Body of pancreas (tissue), 4 donors: ENCODE measurements at regions not wholly inside any gene's neighbourhood (a gene's known extent, or its start where the extent isn't known, plus 50 kb on each side); places are given as distances from the start of the nearest gene placed in this dataset.

Experiments
- ATAC-seq: fragments of 150-250 bp; one replicate; pipeline ENCODE4 v1.9.1; 2016
- DNase-seq, 4 donors: peaks; one replicate each; pipeline ENCODE4 v3.0.0-alpha.2; 2019
- H3K27ac ChIP-seq, 4 donors: fragments of 200-600 bp; sonication (generic); 1 replicate in 3 of 4; 2 replicates in 1 of 4; pipeline versions ENCODE4 v1.5.1 to v1.6.1; 2016 to 2019; ENCODE audit warnings: mild to moderate bottlenecking in 1 of 4, mixed read lengths in 1 of 4, moderate library complexity in 1 of 4
- H3K27me3 ChIP-seq, 2 donors: fragments of 200-600 bp; sonication (generic); one replicate each; pipeline ENCODE4 v1.6.0; 2016; ENCODE audit warnings: mild to moderate bottlenecking in 1 of 2
- H3K36me3 ChIP-seq, 2 donors: fragments of 200-600 bp; sonication (generic); replicated peaks in 1 of 2; 2 replicates each; pipeline ENCODE4 v1.5.1; 2016; ENCODE audit warnings: low read depth in 2 of 2; ENCODE audit not compliant: insufficient read depth in 1 of 2
- H3K4me1 ChIP-seq: fragments of 200-600 bp; sonication (generic); one replicate; pipeline ENCODE4 v1.6.0; 2016
- H3K4me3 ChIP-seq, 2 donors: fragments of 200-600 bp; sonication (generic); 1 replicate in 1 of 2; 2 replicates in 1 of 2; pipeline ENCODE4 v1.5.1; 2016 to 2019
- H3K9me3 ChIP-seq, 3 donors: fragments of 200-600 bp; sonication (generic); 1 replicate in 2 of 3; 2 replicates in 1 of 3; pipeline ENCODE4 v1.5.1; 2016
- CTCF ChIP-seq, 7 experiments: fragments of 450-650 bp in 4 of 7; fragments of 200-600 bp in 3 of 7; sonication (generic) in 3 of 7; IDR thresholded peaks; one replicate each; pipeline ENCODE4 v1.5.1; 2016 to 2019; ENCODE audit warnings: antibody characterized with exemption in 7 of 7
- POLR2A ChIP-seq, 3 donors: fragments of 450-650 bp; IDR thresholded peaks; one replicate each; pipeline ENCODE4 v1.6.1; 2016; ENCODE audit warnings: antibody characterized with exemption in 3 of 3, mild to moderate bottlenecking in 2 of 3
- WGBS, 2 donors: methylation state at CpG; one replicate each; pipeline ENCODE4 v1.1.5; 2017; 5-methylcytosine and 5-hydroxymethylcytosine counted together
- intact Hi-C: fragments of 100-400 bp; cut with DNase I; formaldehyde crosslinking; loops from one replicate; pipeline ENCODE4 v1.15.1; 2023

GRCh38 chr18:43705850-43706249, 428.6 kb upstream of the SYT4 start:
- Histone ChIP-seq H3K4me3 (no peak overlapping the region), H3K36me3 (no peaks in the 10 kb centered on the region), H3K9me3 (no peaks in the 10 kb centered on the region), H3K4me1 (no peaks in the 10 kb centered on the region), H3K27ac (no peak overlapping the region), H3K27me3 (no peaks in the 10 kb centered on the region)
- no peak for TF ChIP-seq POLR2A (IDR thresholded peaks at IDR 0.05)
- no peak for TF ChIP-seq CTCF (IDR thresholded peaks at IDR 0.05)
- ATAC-seq (no peak), DNase-seq (no peak)
- intact Hi-C loops = no loop called here
- 61% methylated on average over 4 of the region's 4 CpGs for WGBS, 2 donors

DNA sequence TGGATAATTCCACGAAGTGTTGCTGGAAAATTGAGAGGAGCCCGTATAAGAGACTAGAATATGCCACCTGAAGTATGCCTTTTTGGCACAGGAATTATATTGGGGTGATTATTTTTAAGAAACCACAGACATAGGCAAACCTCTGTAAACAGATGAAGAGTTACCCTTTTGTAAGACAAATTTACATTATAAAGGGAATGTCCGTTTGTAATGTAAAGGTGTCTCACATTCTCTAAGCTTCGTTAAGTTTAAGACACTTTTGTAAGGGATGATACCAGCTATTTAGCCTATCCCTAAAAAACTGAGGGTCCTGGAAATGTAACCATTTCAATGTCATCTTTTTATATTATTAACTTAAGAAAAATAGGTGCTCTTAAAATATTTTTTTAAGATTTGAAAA, 432.8 kb upstream of the SYT4 start:
- H3K9me3 ChIP-seq = no peaks in the 10 kb centered on the region
- no peak for TF ChIP-seq CTCF (IDR thresholded peaks at IDR 0.05)
- TF ChIP-seq POLR2A (IDR thresholded peaks at IDR 0.05) = no peak
- no peak overlapping the region for H3K4me3 ChIP-seq
- no peaks in the 10 kb centered on the region for H3K27me3 ChIP-seq
- no peaks in the 10 kb centered on the region for H3K36me3 ChIP-seq
- ATAC-seq (no peak), DNase-seq (no peak)
- no peaks in the 10 kb centered on the region for H3K4me1 ChIP-seq
- WGBS, 2 donors = 63 to 71% methylated on average over 4 of the region's 4 CpGs
- H3K27ac ChIP-seq = no peak overlapping the region
- intact Hi-C loops = no loop called here

GRCh38 chr18:43714343-43715010, 437.2 kb upstream of the SYT4 start:
- WGBS, 2 donors = 80 to 95% methylated on average over 3 of the region's 3 CpGs
- Histone ChIP-seq H3K27ac (no peak overlapping the region), H3K27me3 (no peaks in the 10 kb centered on the region), H3K4me3 (no peak overlapping the region), H3K36me3 (no peaks in the 10 kb centered on the region), H3K4me1 (no peaks in the 10 kb centered on the region), H3K9me3 (no peaks in the 10 kb centered on the region)
- DNase-seq = no peak
- no peak for ATAC-seq
- no peak for TF ChIP-seq POLR2A (IDR thresholded peaks at IDR 0.05)
- no peak for TF ChIP-seq CTCF (IDR thresholded peaks at IDR 0.05)
- intact Hi-C loops = no loop called here

DNA sequence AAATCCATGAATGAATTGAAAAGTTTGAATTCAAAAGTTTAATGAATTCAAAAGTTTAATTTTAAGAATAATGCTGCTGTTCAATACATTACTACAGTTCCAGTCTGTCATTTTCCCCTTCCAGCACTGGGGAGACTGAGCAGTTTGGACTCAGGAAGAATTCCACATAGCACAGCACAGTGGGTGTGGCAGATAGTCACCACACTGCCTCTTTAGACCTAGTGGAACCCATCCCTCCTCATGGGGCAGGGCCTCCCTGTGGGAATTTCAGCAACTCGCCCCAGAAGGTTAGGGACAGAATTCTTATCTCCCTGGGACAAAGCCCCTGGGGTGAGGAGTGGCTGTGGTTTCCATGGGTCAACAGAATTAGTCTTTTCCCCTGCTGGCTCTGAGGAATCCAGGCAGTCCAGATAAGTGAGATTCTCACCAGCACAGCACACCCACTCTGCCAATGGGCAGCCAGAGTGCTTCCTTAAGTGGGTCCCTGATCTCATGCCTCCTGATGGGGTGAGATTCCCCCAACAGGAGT, 442.0 kb upstream of the SYT4 start:
- Histone ChIP-seq H3K27ac (no peak overlapping the region), H3K27me3 (no peaks in the 10 kb centered on the region), H3K4me3 (no peak overlapping the region), H3K36me3 (no peaks in the 10 kb centered on the region), H3K4me1 (no peaks in the 10 kb centered on the region), H3K9me3 (no peaks in the 10 kb centered on the region)
- TF ChIP-seq POLR2A (IDR thresholded peaks at IDR 0.05) = no peak
- TF ChIP-seq CTCF (IDR thresholded peaks at IDR 0.05) = no peak
- WGBS, 2 donors = 25 to 38% methylated on average over 1 of the region's 1 CpG
- no peak for DNase-seq
- intact Hi-C loops = no loop called here
- ATAC-seq = no peak

DNA sequence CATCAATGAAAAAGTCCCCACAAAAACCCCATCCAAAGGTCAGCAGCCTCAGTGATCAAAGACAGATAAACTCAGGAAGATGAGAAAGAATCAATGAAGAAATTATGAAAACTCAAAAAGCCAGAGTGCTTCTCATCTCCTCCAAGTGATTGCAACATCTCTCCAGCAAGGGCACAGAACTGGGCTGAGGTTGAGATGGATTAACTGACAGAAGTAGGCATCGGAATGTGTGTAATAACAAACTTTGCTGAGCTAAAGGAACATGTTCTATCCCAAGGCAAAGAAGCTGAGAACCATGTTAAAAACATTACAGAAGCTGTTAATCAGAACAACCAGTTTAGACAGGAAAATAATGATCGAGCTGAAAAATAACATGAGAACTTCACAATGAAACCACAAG, 442.8 kb upstream of the SYT4 start:
- 67 to 81% methylated on average over 2 of the region's 2 CpGs for WGBS, 2 donors
- no peaks in the 10 kb centered on the region for H3K27me3 ChIP-seq

More for the DNA sequence above, 442.8 kb upstream of the SYT4 start:
- ATAC-seq (no peak), DNase-seq (no peak)
- no peak overlapping the region for H3K4me3 ChIP-seq
- no peak for TF ChIP-seq POLR2A (IDR thresholded peaks at IDR 0.05)
- TF ChIP-seq CTCF (IDR thresholded peaks at IDR 0.05) = no peak
- H3K36me3 ChIP-seq = no peaks in the 10 kb centered on the region
- no peak overlapping the region for H3K27ac ChIP-seq
- H3K9me3 ChIP-seq = no peaks in the 10 kb centered on the region
- no peaks in the 10 kb centered on the region for H3K4me1 ChIP-seq
- intact Hi-C loops = no loop called here
